Chondrocyte (in vitro differentiated cells): ENCODE measurements at regions not wholly inside any gene's neighbourhood (a gene's known extent, or its start where the extent isn't known, plus 50 kb on each side); places are given as distances from the start of the nearest gene placed in this dataset.

Experiments used
- DNase-seq: peaks from one replicate; pipeline ENCODE4 v3.0.0; 2021; ENCODE audit warnings: mixed read lengths, low spot score
- H3K27ac Mint-ChIP-seq: one replicate; pipeline ENCODE4 v1.8.0; 2021; ENCODE audit warnings: mild to moderate bottlenecking, moderate library complexity, mixed read lengths; ENCODE audit not compliant: unreplicated experiment
- H3K27me3 Mint-ChIP-seq: 2 replicates; pipeline ENCODE4 v1.8.0; 2021; ENCODE audit warnings: low read depth, mixed read lengths
- H3K36me3 Mint-ChIP-seq: 2 replicates; pipeline ENCODE4 v1.8.0; 2021; ENCODE audit warnings: low read depth, mixed read lengths
- H3K4me1 Mint-ChIP-seq: 2 replicates; pipeline ENCODE4 v1.8.0; 2021; ENCODE audit warnings: low read depth, mild to moderate bottlenecking, mixed read lengths
- H3K4me3 Mint-ChIP-seq: one replicate; pipeline ENCODE4 v1.8.0; 2021; ENCODE audit warnings: mild to moderate bottlenecking, moderate library complexity, mixed read lengths; ENCODE audit not compliant: unreplicated experiment
- H3K9me3 Mint-ChIP-seq: 2 replicates; pipeline ENCODE4 v1.8.0; 2021; ENCODE audit warnings: low read depth, mixed read lengths
- CTCF ChIP-seq: fragments of 200-600 bp; sonication (generic); IDR thresholded peaks from 2 replicates; pipeline ENCODE4 v1.5.0; 2021; ENCODE audit warnings: antibody characterized with exemption, mild to moderate bottlenecking, moderate library complexity

DNA sequence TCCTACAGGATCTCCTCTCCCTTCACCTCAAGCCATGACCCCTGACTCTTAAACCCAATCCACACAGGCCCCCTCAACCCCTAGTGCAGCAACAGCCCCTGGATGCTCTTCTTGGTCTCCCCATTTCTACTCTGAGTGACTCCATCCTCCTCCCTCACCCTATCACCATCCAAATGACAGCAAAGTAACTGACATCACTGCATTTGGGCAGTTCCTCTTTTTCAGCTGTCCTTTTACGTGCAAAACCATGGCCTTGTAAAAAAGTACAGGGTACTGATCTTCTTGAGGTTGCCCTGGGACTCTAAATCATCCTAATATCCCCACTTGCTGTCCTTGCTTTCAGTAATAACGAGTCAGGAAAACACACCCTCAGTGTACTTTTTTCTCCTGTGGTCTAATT lies 454.9 kb downstream of the ADRA2A start:
- no peak overlapping the region for H3K27ac Mint-ChIP-seq
- peaks cover 1% of the 10 kb centered on the region for H3K27me3 Mint-ChIP-seq
- no peak for DNase-seq
- no peaks in the 10 kb centered on the region for H3K9me3 Mint-ChIP-seq
- H3K4me1 Mint-ChIP-seq, result no peaks in the 10 kb centered on the region
- TF ChIP-seq CTCF, result no peak
- no peaks in the 10 kb centered on the region for H3K36me3 Mint-ChIP-seq
- no peak overlapping the region for H3K4me3 Mint-ChIP-seq

DNA sequence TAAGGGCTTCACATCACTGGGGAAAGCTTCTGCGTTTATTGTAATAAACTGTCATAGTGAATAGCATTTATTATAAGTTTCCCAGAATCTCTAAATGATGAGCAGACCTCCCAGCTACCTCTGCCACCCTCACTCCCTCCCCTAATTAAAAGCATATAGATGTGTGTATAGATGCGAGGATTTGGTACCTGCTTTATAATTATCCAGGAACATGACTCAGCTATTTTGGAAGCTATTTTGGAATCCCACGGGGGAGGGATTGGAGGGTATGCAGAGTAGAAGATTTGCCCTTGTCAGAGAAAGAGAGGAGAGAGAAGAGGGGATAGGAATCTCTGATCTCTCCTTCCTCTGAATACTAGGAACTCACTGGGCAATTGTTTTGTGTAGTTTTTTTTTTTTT lies 455.3 kb downstream of the ADRA2A start:
- TF ChIP-seq CTCF, result no peak
- H3K27me3 Mint-ChIP-seq, result peaks cover 1% of the 10 kb centered on the region
- H3K9me3 Mint-ChIP-seq, result no peaks in the 10 kb centered on the region
- H3K4me1 Mint-ChIP-seq, result no peaks in the 10 kb centered on the region
- H3K4me3 Mint-ChIP-seq, result no peak overlapping the region
- DNase-seq, result no peak
- H3K36me3 Mint-ChIP-seq, result no peaks in the 10 kb centered on the region
- H3K27ac Mint-ChIP-seq, result no peak overlapping the region

GRCh38 chr10:111539246-111539645 lies 462.4 kb downstream of the ADRA2A start:
- DNase-seq, result no peak
- no peaks in the 10 kb centered on the region for H3K36me3 Mint-ChIP-seq
- H3K4me3 Mint-ChIP-seq, result no peak overlapping the region
- no peak for TF ChIP-seq CTCF
- no peaks in the 10 kb centered on the region for H3K4me1 Mint-ChIP-seq
- H3K27me3 Mint-ChIP-seq, result peaks cover 9% of the 10 kb centered on the region
- no peak overlapping the region for H3K27ac Mint-ChIP-seq
- no peaks in the 10 kb centered on the region for H3K9me3 Mint-ChIP-seq

DNA sequence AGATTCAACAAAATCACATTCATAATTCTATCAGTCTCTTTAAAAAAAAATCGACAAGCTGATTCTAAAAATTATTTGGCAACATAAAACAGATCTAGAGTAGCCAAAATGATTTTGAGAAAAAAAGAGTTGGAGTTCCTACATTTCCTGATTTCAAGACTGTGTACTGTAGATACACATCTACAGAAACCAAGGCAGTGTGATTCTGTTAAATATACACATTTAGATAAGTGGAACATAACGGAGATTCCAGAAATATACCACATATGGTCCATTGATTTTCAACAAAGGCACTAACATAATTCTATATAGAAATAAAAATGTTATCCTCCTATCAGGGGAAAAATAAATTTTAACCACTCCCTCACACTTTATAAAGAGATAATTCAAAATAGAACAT lies 467.0 kb downstream of the ADRA2A start:
- DNase-seq, result no peak
- Mint-ChIP-seq H3K4me3 (no peak overlapping the region), H3K9me3 (no peaks in the 10 kb centered on the region), H3K27me3 (peaks cover 6% of the 10 kb centered on the region), H3K36me3 (no peaks in the 10 kb centered on the region), H3K4me1 (no peaks in the 10 kb centered on the region), H3K27ac (no peak overlapping the region)
- no peak for TF ChIP-seq CTCF

DNA sequence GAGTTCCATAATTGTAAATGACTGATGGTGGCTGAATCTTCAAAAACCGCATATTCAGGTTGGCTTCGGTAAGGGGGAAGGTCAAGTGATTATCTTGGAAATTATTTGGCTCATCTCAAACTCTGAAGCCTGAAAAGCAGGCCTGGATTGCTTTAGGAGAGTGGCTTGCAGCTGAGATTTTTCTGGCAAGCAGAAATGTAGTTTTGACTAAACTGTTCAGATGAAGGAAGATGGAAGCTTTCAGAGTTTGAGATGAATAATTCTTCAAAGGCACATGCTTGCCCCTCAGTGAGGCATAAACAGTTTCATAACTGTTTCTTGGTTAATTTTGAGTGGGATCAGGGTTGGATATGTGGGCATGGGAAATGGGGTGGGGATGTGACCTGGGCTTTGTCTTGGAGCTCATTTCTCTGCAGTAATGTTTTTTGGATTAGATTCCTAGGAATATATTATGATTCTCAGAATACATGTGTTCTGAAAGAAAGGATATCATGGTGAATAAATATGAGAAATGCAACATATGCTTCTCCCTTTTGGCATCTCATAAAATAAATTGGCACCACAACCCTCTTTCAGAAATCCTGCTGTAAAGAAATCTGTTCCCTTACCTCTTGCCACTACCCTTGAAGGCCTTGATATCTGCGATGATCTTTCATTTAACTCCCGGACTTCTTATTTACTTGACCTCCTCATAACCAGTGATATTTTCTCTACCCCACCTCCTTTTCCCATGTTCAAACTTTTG lies 469.2 kb downstream of the ADRA2A start:
- no peak overlapping the region for H3K27ac Mint-ChIP-seq
- no peaks in the 10 kb centered on the region for H3K36me3 Mint-ChIP-seq
- DNase-seq, result no peak
- no peak overlapping the region for H3K4me3 Mint-ChIP-seq
- TF ChIP-seq CTCF, result no peak
- H3K27me3 Mint-ChIP-seq, result no peaks in the 10 kb centered on the region
- H3K9me3 Mint-ChIP-seq, result no peaks in the 10 kb centered on the region
- no peaks in the 10 kb centered on the region for H3K4me1 Mint-ChIP-seq
